GM23338 (cell line): ENCODE measurements at regions not wholly inside any gene's neighbourhood (a gene's known extent, or its start where the extent isn't known, plus 50 kb on each side); places are given as distances from the start of the nearest gene placed in this dataset.

Experiments
- ATAC-seq: fragments of 200-7000 bp; cut with Tn5 transposase; 3 replicates; pipeline ENCODE4 v1.9.1; 2020
- DNase-seq: peaks from one replicate; pipeline ENCODE4 v3.0.0-alpha.2; 2015; ENCODE audit warnings: low spot score
- H2AFZ ChIP-seq: fragments of 200-600 bp; sonication (generic); 2 replicates; pipeline ENCODE4 v1.8.0; 2016; ENCODE audit warnings: antibody characterized with exemption, mild to moderate bottlenecking, moderate library complexity
- H3F3A ChIP-seq: fragments of 200-600 bp; sonication (generic); replicated peaks from 2 replicates; pipeline ENCODE4 v1.8.0; 2017; ENCODE audit warnings: antibody characterized with exemption, mixed run types, low read depth
- H3K27ac ChIP-seq: fragments of 200-600 bp; sonication (generic); 2 replicates; pipeline ENCODE4 v1.6.1; 2016; ENCODE audit warnings: low read depth
- H3K27me3 ChIP-seq: fragments of 200-600 bp; sonication (generic); 2 replicates; pipeline ENCODE4 v1.8.0; 2016; ENCODE audit warnings: mild to moderate bottlenecking, mixed run types, moderate library complexity; ENCODE audit not compliant: insufficient read depth
- H3K36me3 ChIP-seq: fragments of 200-600 bp; sonication (generic); 2 replicates; pipeline ENCODE4 v1.8.0; 2016; ENCODE audit warnings: mild to moderate bottlenecking; ENCODE audit not compliant: insufficient read depth
- H3K4me1 ChIP-seq: fragments of 200-600 bp; sonication (generic); 2 replicates; pipeline ENCODE4 v1.8.0; 2016; ENCODE audit warnings: mild to moderate bottlenecking, moderate library complexity; ENCODE audit not compliant: insufficient read depth
- H3K4me2 ChIP-seq: fragments of 200-600 bp; sonication (generic); 2 replicates; pipeline ENCODE4 v1.7.1; 2017; ENCODE audit warnings: mixed run types
- H3K4me3 ChIP-seq: fragments of 200-600 bp; sonication (generic); 2 replicates; pipeline ENCODE4 v1.6.1; 2016; ENCODE audit warnings: mixed run types
- H3K79me2 ChIP-seq: fragments of 200-600 bp; sonication (generic); replicated peaks from 2 replicates; pipeline ENCODE4 v1.8.0; 2017; ENCODE audit warnings: mild to moderate bottlenecking; ENCODE audit not compliant: insufficient read depth
- H3K9me2 ChIP-seq: fragments of 200-600 bp; sonication (generic); 2 replicates; pipeline ENCODE4 v1.8.0; 2017; ENCODE audit not compliant: insufficient read depth
- H4K20me1 ChIP-seq: fragments of 200-600 bp; sonication (generic); replicated peaks from 2 replicates; pipeline ENCODE4 v1.8.0; 2017; ENCODE audit warnings: mild to moderate bottlenecking; ENCODE audit not compliant: insufficient read depth
- H3K27ac Mint-ChIP-seq: 2 replicates; pipeline ENCODE4 v1.8.0; 2020; ENCODE audit warnings: inconsistent platforms, mild to moderate bottlenecking, moderate library complexity, mixed read lengths
- H3K27me3 Mint-ChIP-seq: 3 replicates; pipeline ENCODE4 v1.8.0; 2022; ENCODE audit warnings: low read depth, mild to moderate bottlenecking, moderate library complexity, mixed read lengths, inconsistent platforms; ENCODE audit not compliant: insufficient read depth, poor library complexity
- H3K36me3 Mint-ChIP-seq: 3 replicates; pipeline ENCODE4 v1.8.0; 2021; ENCODE audit warnings: low read depth, mild to moderate bottlenecking, inconsistent platforms, moderate library complexity, mixed read lengths
- H3K4me1 Mint-ChIP-seq: 3 replicates; pipeline ENCODE4 v1.8.0; 2020; ENCODE audit warnings: mild to moderate bottlenecking, inconsistent platforms, mixed read lengths
- H3K4me3 Mint-ChIP-seq: 3 replicates; pipeline ENCODE4 v1.8.0; 2021; ENCODE audit warnings: moderate library complexity, mild to moderate bottlenecking, inconsistent platforms, mixed read lengths
- H3K9me3 Mint-ChIP-seq: 3 replicates; pipeline ENCODE4 v1.8.0; 2020; ENCODE audit warnings: moderate library complexity, mild to moderate bottlenecking, inconsistent platforms, mixed read lengths
- CTCF ChIP-seq, 2 experiments: fragments of 200-600 bp in 1 of 2; sonication (generic) in 1 of 2; conservative IDR thresholded peaks; 2 replicates each; pipeline versions ENCODE4 v1.5.1 to v1.6.1; 2016 to 2017; ENCODE audit warnings: antibody characterized with exemption in 2 of 2, low read depth in 2 of 2, mild to moderate bottlenecking in 2 of 2, moderate library complexity in 1 of 2
- JUNB ChIP-seq: IDR thresholded peaks from one replicate; pipeline ENCODE4 v1.6.1; 2016; ENCODE audit warnings: antibody characterized with exemption; ENCODE audit not compliant: unreplicated experiment
- REST ChIP-seq: IDR thresholded peaks from one replicate; pipeline ENCODE4 v1.6.1; 2018; ENCODE audit warnings: antibody characterized with exemption; ENCODE audit not compliant: unreplicated experiment
- ZNF462 ChIP-seq: fragments of 250-450 bp; sonication (Bioruptor Pico); IDR thresholded peaks from 2 replicates; pipeline ENCODE4 v1.5.0; 2020; ENCODE audit warnings: mild to moderate bottlenecking, moderate library complexity

DNA sequence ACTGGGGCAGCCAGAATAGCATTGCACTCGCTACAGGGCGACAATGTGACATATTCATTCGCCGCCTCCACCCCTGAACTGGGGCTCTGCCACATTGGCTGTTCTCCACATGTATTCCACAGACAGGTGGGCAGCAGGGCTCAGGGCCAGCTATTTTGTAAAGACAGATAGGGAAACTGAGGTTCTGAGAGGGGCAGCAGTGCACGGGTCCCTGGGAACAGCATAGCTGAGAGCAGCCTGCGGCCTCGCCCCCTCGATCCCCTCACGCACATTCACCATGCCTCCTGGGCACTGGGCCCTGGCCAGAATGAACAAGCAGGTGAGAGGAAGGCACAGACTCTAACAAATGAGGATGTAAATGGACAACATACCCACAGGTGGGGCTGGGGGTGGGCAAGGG is 75.0 kb upstream of the SPATA12 start (continued):
- TF ChIP-seq ZNF462 (CRISPR knock-in tag): no peak

DNA sequence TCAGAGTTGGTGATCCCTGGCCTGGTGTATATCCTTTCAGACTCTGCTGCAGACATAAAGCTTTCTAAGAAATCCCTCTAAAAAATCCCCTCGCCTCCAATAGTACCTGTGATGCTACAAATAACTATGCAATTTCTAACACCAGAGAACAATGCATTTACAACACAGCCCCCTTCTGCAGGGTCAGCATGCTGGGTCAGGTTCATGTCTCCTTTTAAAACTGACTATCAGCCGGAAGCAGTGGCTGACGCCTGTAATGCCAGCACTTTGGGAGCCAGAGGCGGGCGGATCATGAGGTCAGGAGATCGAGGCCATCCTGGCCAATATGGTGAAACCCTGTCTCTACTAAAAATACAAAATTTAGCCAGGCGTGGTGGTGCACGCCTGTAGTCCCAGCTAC is 77.0 kb upstream of the SPATA12 start:
- Histone ChIP-seq H3K27ac (no peak overlapping the region), H3K27me3 (no peaks in the 10 kb centered on the region), H3K79me2 (no peaks in the 10 kb centered on the region), H2AFZ (no peak overlapping the region), H3F3A (no peaks in the 10 kb centered on the region), H4K20me1 (no peaks in the 10 kb centered on the region), H3K4me3 (no peak overlapping the region), H3K36me3 (no peaks in the 10 kb centered on the region), H3K4me1 (peaks cover 10% of the 10 kb centered on the region), H3K4me2 (no peak overlapping the region), H3K9me2 (no peaks in the 10 kb centered on the region)
- ATAC-seq (no peak), DNase-seq (no peak)
- no peaks in the 10 kb centered on the region for H3K36me3 Mint-ChIP-seq
- no peak overlapping the region for H3K4me3 Mint-ChIP-seq
- H3K4me1 Mint-ChIP-seq: peaks cover 15% of the 10 kb centered on the region
- no peak overlapping the region for H3K27ac Mint-ChIP-seq
- H3K9me3 Mint-ChIP-seq: no peaks in the 10 kb centered on the region
- peaks cover 5% of the 10 kb centered on the region for H3K27me3 Mint-ChIP-seq
- no peak for TF ChIP-seq ZNF462 (CRISPR knock-in tag)
- no peak for TF ChIP-seq CTCF (conservative IDR thresholded peaks at IDR 0.05; ENCODE audit: low read depth in 2 of 2)
- no peak for TF ChIP-seq JUNB
- TF ChIP-seq REST: no peak
